ENCODE measurements at regions not wholly inside any gene's neighbourhood (a gene's known extent, or its start where the extent isn't known, plus 50 kb on each side); places are given as distances from the start of the nearest gene placed in this dataset.

DNA sequence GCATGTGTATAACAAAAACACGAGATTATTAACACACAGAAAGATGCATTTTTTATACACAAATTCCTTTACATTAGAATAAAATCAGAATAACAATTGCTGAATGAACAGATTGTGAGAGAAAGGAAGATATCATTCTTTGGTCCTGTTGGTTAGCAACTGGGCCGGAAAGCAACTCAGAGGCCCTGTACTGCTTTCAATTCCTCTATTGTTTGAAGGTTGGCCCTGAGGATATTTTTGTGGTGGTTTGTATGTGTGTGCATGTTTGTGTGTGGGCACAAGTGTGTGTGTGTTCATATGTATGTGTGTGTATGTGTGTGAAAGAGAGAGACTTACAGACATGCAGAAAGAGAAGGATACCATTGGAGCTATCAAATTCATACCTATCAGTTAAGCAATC is 356.8 kb upstream of the DMAC1 start:
- Mint-ChIP-seq H3K27me3 (no peaks in the 10 kb centered on the region), H3K4me1 (peaks cover 0 to 2% (median 0%) of the 10 kb centered on the region in 3 donors), H3K27ac (no peak overlapping the region), H3K4me3 (no peak overlapping the region), H3K9me3 (peaks cover 4 to 5% (median 5%) of the 10 kb centered on the region in 3 donors), H3K36me3 (no peaks in the 10 kb centered on the region)
- ATAC-seq (replicated peaks in 1 of 4) (no peak), DNase-seq (no peak)
- no peak overlapping the region for H3K27ac ChIP-seq (ENCODE audit: low read length)
- H3K36me3 ChIP-seq (ENCODE audit: control insufficient read depth in 2 of 2, extremely low read depth in 1 of 2, insufficient read depth in 1 of 2, low read length in 1 of 2), result no peaks in the 10 kb centered on the region
- CTCF ChIA-PET, result interaction anchor here in 1 of 2 donors (0.6 kb wide), 1 partner anchor 108 kb away, joined by 3 read pairs; no protein-coding TSS in a partner anchor
- no peaks in the 10 kb centered on the region for H3K9me3 ChIP-seq
- no peaks in the 10 kb centered on the region for H3K4me1 ChIP-seq (ENCODE audit: control insufficient read depth in 1 of 2, extremely low read depth in 1 of 2, insufficient read depth in 2 of 2, low read length in 2 of 2)
- H3K4me3 ChIP-seq (ENCODE audit: control insufficient read depth in 1 of 2, extremely low read depth in 1 of 2, low read length in 1 of 2), result no peak overlapping the region
- POLR2A ChIA-PET, result interaction anchor here in 1 of 2 donors (0.6 kb wide), 1 partner anchor 18 kb away, joined by 3 read pairs; no protein-coding TSS in a partner anchor
- no peaks in the 10 kb centered on the region for H3K27me3 ChIP-seq (replicated peaks in 1 of 2; ENCODE audit: control insufficient read depth in 2 of 2, extremely low read depth in 1 of 2, insufficient read depth in 2 of 2, low read length in 1 of 2)
- 92% methylated on average over 1 of the region's 2 CpGs for WGBS (ENCODE audit: insufficient coverage)

DNA sequence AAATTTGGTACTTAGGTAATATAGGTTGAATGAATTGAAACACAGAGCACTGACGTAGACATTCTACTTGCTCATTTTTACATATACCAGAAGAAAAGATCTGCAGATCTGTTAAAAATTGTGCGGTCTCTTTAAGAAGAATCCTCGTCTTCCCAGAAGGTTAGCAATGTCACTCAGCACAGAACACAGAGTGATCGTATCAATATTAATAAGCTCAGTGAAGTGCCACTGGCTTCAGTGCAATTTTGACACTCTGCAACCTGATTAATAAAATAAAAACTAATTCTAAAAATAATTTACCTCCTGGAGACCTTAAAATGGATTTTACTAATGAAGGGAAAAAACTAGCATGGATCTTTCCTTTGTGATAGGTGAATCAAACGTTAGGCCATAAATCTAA is 356.1 kb upstream of the DMAC1 start:
- H3K36me3 ChIP-seq (ENCODE audit: control insufficient read depth in 2 of 2, extremely low read depth in 1 of 2, insufficient read depth in 1 of 2, low read length in 1 of 2), result no peaks in the 10 kb centered on the region
- no peak overlapping the region for H3K27ac Mint-ChIP-seq
- DNase-seq (no peak), ATAC-seq (replicated peaks in 1 of 4) (no peak)
- no peak overlapping the region for H3K27ac ChIP-seq (ENCODE audit: low read length)
- peaks cover 5 to 11% (median 10%) of the 10 kb centered on the region in 3 donors for H3K9me3 Mint-ChIP-seq
- H3K4me3 ChIP-seq (ENCODE audit: control insufficient read depth in 1 of 2, extremely low read depth in 1 of 2, low read length in 1 of 2), result no peak overlapping the region
- no peaks in the 10 kb centered on the region for H3K27me3 Mint-ChIP-seq
- H3K4me3 Mint-ChIP-seq, result no peak overlapping the region
- CTCF ChIA-PET, result no interaction called here
- peaks cover 0 to 2% (median 0%) of the 10 kb centered on the region in 3 donors for H3K4me1 Mint-ChIP-seq
- no peaks in the 10 kb centered on the region for H3K27me3 ChIP-seq (replicated peaks in 1 of 2; ENCODE audit: control insufficient read depth in 2 of 2, extremely low read depth in 1 of 2, insufficient read depth in 2 of 2, low read length in 1 of 2)
- no peaks in the 10 kb centered on the region for H3K4me1 ChIP-seq (ENCODE audit: control insufficient read depth in 1 of 2, extremely low read depth in 1 of 2, insufficient read depth in 2 of 2, low read length in 2 of 2)
- POLR2A ChIA-PET, result interaction anchor here (0.5 to 0.6 kb wide), 2 partner anchors 18 to 1351 kb away, joined by 3 to 4 read pairs; no protein-coding TSS in a partner anchor
- no peaks in the 10 kb centered on the region for H3K9me3 ChIP-seq
- 90% methylated on average over 2 of the region's 5 CpGs for WGBS (ENCODE audit: insufficient coverage)
- no peaks in the 10 kb centered on the region for H3K36me3 Mint-ChIP-seq

DNA sequence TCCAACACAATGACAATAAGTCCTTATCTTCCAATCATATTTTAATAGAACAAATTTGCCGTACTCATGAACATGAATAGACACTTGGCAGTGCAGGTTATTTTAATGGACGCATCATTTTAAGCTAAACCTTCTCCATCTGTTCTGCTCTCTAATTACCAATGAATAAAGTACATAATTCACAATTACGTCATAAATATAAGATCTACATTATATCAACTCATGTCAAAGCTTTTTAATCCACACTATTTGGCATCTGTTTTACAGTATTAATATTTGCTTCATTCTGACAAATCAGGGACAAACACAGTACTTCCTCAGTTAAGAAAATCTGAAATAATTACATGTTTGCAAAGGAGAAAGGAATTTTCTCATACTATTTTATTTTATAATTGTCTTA is 344.1 kb upstream of the DMAC1 start:
- Mint-ChIP-seq H3K36me3 (no peaks in the 10 kb centered on the region), H3K4me1 (no peaks in the 10 kb centered on the region)
- ATAC-seq (replicated peaks in 1 of 4), result no peak

GRCh38 chr9:8140557-8140956 is 341.0 kb upstream of the DMAC1 start:
- ChIA-PET POLR2A (no interaction called here), CTCF (no interaction called here)
- Mint-ChIP-seq H3K9me3 (no peaks in the 10 kb centered on the region), H3K36me3 (no peaks in the 10 kb centered on the region), H3K27me3 (no peaks in the 10 kb centered on the region), H3K4me1 (peaks cover 0 to 14% (median 6%) of the 10 kb centered on the region in 3 donors), H3K4me3 (no peak overlapping the region), H3K27ac (no peak overlapping the region)
- ATAC-seq (replicated peaks in 1 of 4), result no peak
- no peaks in the 10 kb centered on the region for H3K4me1 ChIP-seq (ENCODE audit: control insufficient read depth in 1 of 2, extremely low read depth in 1 of 2, insufficient read depth in 2 of 2, low read length in 2 of 2)
- H3K9me3 ChIP-seq, result no peaks in the 10 kb centered on the region
- no CpG with 5 or more reads among the region's 2 CpGs for WGBS (ENCODE audit: insufficient coverage)
- no peak overlapping the region for H3K4me3 ChIP-seq (ENCODE audit: control insufficient read depth in 1 of 2, extremely low read depth in 1 of 2, low read length in 1 of 2)
- H3K27ac ChIP-seq (ENCODE audit: low read length), result no peak overlapping the region
- no peaks in the 10 kb centered on the region for H3K27me3 ChIP-seq (replicated peaks in 1 of 2; ENCODE audit: control insufficient read depth in 2 of 2, extremely low read depth in 1 of 2, insufficient read depth in 2 of 2, low read length in 1 of 2)
- DNase-seq, result no peak
- no peaks in the 10 kb centered on the region for H3K36me3 ChIP-seq (ENCODE audit: control insufficient read depth in 2 of 2, extremely low read depth in 1 of 2, insufficient read depth in 1 of 2, low read length in 1 of 2)

More for the DNA sequence above, 344.1 kb upstream of the DMAC1 start:
- Mint-ChIP-seq H3K27ac (no peak overlapping the region), H3K9me3 (peaks cover 0 to 5% (median 0%) of the 10 kb centered on the region in 3 donors), H3K27me3 (peaks cover 0 to 3% of the 10 kb centered on the region in 2 donors), H3K4me3 (no peak overlapping the region)
- H3K36me3 ChIP-seq (ENCODE audit: control insufficient read depth in 2 of 2, extremely low read depth in 1 of 2, insufficient read depth in 1 of 2, low read length in 1 of 2), result no peaks in the 10 kb centered on the region
- no peaks in the 10 kb centered on the region for H3K4me1 ChIP-seq (ENCODE audit: control insufficient read depth in 1 of 2, extremely low read depth in 1 of 2, insufficient read depth in 2 of 2, low read length in 2 of 2)
- POLR2A ChIA-PET, result interaction anchor here in 1 of 2 donors (0.5 kb wide), 1 partner anchor 104 kb away, joined by 3 read pairs; no protein-coding TSS in a partner anchor
- no peak for DNase-seq
- no peak overlapping the region for H3K4me3 ChIP-seq (ENCODE audit: control insufficient read depth in 1 of 2, extremely low read depth in 1 of 2, low read length in 1 of 2)
- no peak overlapping the region for H3K27ac ChIP-seq (ENCODE audit: low read length)
- CTCF ChIA-PET, result no interaction called here
- H3K9me3 ChIP-seq, result no peaks in the 10 kb centered on the region
- peaks cover 0 to 4% of the 10 kb centered on the region in 2 experiments for H3K27me3 ChIP-seq (replicated peaks in 1 of 2; ENCODE audit: control insufficient read depth in 2 of 2, extremely low read depth in 1 of 2, insufficient read depth in 2 of 2, low read length in 1 of 2)
- WGBS (ENCODE audit: insufficient coverage), result 57% methylated on average over 1 of the region's 3 CpGs

GRCh38 chr9:8139756-8140155 is 340.2 kb upstream of the DMAC1 start:
- Mint-ChIP-seq H3K4me3 (no peak overlapping the region), H3K27me3 (no peaks in the 10 kb centered on the region), H3K9me3 (no peaks in the 10 kb centered on the region), H3K27ac (no peak overlapping the region), H3K36me3 (no peaks in the 10 kb centered on the region), H3K4me1 (peaks cover 0 to 14% (median 6%) of the 10 kb centered on the region in 3 donors)
- Histone ChIP-seq H3K27me3 (replicated peaks in 1 of 2; ENCODE audit: control insufficient read depth in 2 of 2, extremely low read depth in 1 of 2, insufficient read depth in 2 of 2, low read length in 1 of 2) (no peaks in the 10 kb centered on the region), H3K36me3 (ENCODE audit: control insufficient read depth in 2 of 2, extremely low read depth in 1 of 2, insufficient read depth in 1 of 2, low read length in 1 of 2) (no peaks in the 10 kb centered on the region), H3K4me3 (ENCODE audit: control insufficient read depth in 1 of 2, extremely low read depth in 1 of 2, low read length in 1 of 2) (no peak overlapping the region), H3K9me3 (no peaks in the 10 kb centered on the region), H3K27ac (ENCODE audit: low read length) (no peak overlapping the region), H3K4me1 (ENCODE audit: control insufficient read depth in 1 of 2, extremely low read depth in 1 of 2, insufficient read depth in 2 of 2, low read length in 2 of 2) (no peaks in the 10 kb centered on the region)
- ChIA-PET POLR2A (interaction anchor here in 1 of 2 donors (0.6 kb wide), 1 partner anchor 152 kb away, joined by 3 read pairs; no protein-coding TSS in a partner anchor), CTCF (no interaction called here)
- DNase-seq (no peak), ATAC-seq (replicated peaks in 1 of 4) (no peak)
- WGBS (ENCODE audit: insufficient coverage), result no CpG with 5 or more reads among the region's 1 CpG

- Histone ChIP-seq H3K4me3 (ENCODE audit: control insufficient read depth in 1 of 2, extremely low read depth in 1 of 2, low read length in 1 of 2) (no peak overlapping the region), H3K36me3 (ENCODE audit: control insufficient read depth in 2 of 2, extremely low read depth in 1 of 2, insufficient read depth in 1 of 2, low read length in 1 of 2) (no peaks in the 10 kb centered on the region), H3K4me1 (ENCODE audit: control insufficient read depth in 1 of 2, extremely low read depth in 1 of 2, insufficient read depth in 2 of 2, low read length in 2 of 2) (no peaks in the 10 kb centered on the region), H3K9me3 (no peaks in the 10 kb centered on the region), H3K27me3 (replicated peaks in 1 of 2; ENCODE audit: control insufficient read depth in 2 of 2, extremely low read depth in 1 of 2, insufficient read depth in 2 of 2, low read length in 1 of 2) (no peaks in the 10 kb centered on the region), H3K27ac (ENCODE audit: low read length) (no peak overlapping the region)
- DNase-seq (no peak), ATAC-seq (replicated peaks in 1 of 4) (no peak)
- H3K27ac Mint-ChIP-seq, result no peak overlapping the region
- H3K27me3 Mint-ChIP-seq, result no peaks in the 10 kb centered on the region
- WGBS (ENCODE audit: insufficient coverage), result no CpG with 5 or more reads among the region's 1 CpG
- ChIA-PET POLR2A (no interaction called here), CTCF (no interaction called here)
- peaks cover 0 to 14% (median 6%) of the 10 kb centered on the region in 3 donors for H3K4me1 Mint-ChIP-seq
- H3K36me3 Mint-ChIP-seq, result no peaks in the 10 kb centered on the region
- H3K9me3 Mint-ChIP-seq, result no peaks in the 10 kb centered on the region
- no peak overlapping the region for H3K4me3 Mint-ChIP-seq
Measured at GRCh38 chr9:8136477-8136876, 336.9 kb upstream of the DMAC1 start.
